Heart right ventricle (tissue), 16 donors: ENCODE measurements at regions not wholly inside any gene's neighbourhood (a gene's known extent, or its start where the extent isn't known, plus 50 kb on each side); places are given as distances from the start of the nearest gene placed in this dataset.
A peak's percentile ranks its signal among the peaks of the same experiment; 100 is the strongest.

ENCODE experiments used
- ATAC-seq, 8 donors: fragments of 200-7000 bp; cut with Tn5 transposase; one replicate each; pipeline ENCODE4 v1.9.1; 2020; ENCODE audit warnings: mild to moderate bottlenecking in 8 of 8, moderate library complexity in 8 of 8, moderate number of reproducible peaks in 1 of 8
- DNase-seq, 2 donors: peaks; one replicate each; pipeline ENCODE4 v3.0.0-alpha.2; 2020
- H3K27ac ChIP-seq, 10 donors: fragments of 200-600 bp; sonication (generic) in 2 of 10; one replicate each; pipeline versions ENCODE4 v1.5.0 to v1.8.0; 2020 to 2022; ENCODE audit warnings: mild to moderate bottlenecking in 3 of 10
- H3K27me3 ChIP-seq, 7 donors: fragments of 200-600 bp; one replicate each; pipeline ENCODE4 v1.8.0; 2021 to 2022; ENCODE audit warnings: mild to moderate bottlenecking in 2 of 7
- H3K36me3 ChIP-seq, 9 donors: fragments of 200-600 bp; sonication (generic) in 1 of 9; one replicate each; pipeline versions ENCODE4 v1.5.0 to v1.8.0; 2020 to 2022; ENCODE audit warnings: mild to moderate bottlenecking in 2 of 9
- H3K4me1 ChIP-seq, 9 donors: fragments of 200-600 bp; sonication (generic) in 1 of 9; one replicate each; pipeline versions ENCODE4 v1.5.0 to v1.8.0; 2020 to 2022; ENCODE audit warnings: mild to moderate bottlenecking in 4 of 9
- H3K4me3 ChIP-seq, 10 donors: fragments of 200-600 bp; sonication (generic) in 2 of 10; one replicate each; pipeline versions ENCODE4 v1.5.0 to v1.8.0; 2020 to 2022; ENCODE audit warnings: mild to moderate bottlenecking in 7 of 10, moderate library complexity in 2 of 10
- H3K9me3 ChIP-seq, 11 donors: fragments of 200-600 bp in 10 of 11; sonication (generic) in 2 of 11; one replicate each; pipeline versions ENCODE4 v1.5.0 to v1.8.0; 2013 to 2022; ENCODE audit warnings: mild to moderate bottlenecking in 2 of 11, control low read depth in 1 of 11, moderate library complexity in 1 of 11
- WGBS, 2 donors: extraction: QIAGEN DNeasy Blood & Tissue Kit; methylation state at CpG; one replicate each; pipeline ENCODE4 v1.1.7; 2013; ENCODE audit warnings: inconsistent platforms in 1 of 2; 5-methylcytosine and 5-hydroxymethylcytosine counted together
- intact Hi-C, 10 donors: fragments of 100-400 bp; cut with DNase I; formaldehyde crosslinking; loops; one replicate each; pipeline versions ENCODE4 v1.11.1 to v1.14.2; 2022
- TF ChIP-seq, protein P1 (sequence below), 9 donors: fragments of 200-600 bp; sonication (generic) in 2 of 9; IDR thresholded peaks; one replicate each; pipeline versions ENCODE4 v1.5.0 to v1.8.0; 2021 to 2022; ENCODE audit warnings: antibody characterized with exemption in 9 of 9, mild to moderate bottlenecking in 5 of 9, moderate library complexity in 1 of 9
- donor health status: Arrhythmogenic right ventricular cardiomyopathy.
- donor health status: ischemic (EF 13 %, LVEDD 7.1; RV severe dilation, severe dysfunction).
- donor health status: healthy with polysubstance abuse.
- donor health status: DM: no; HTN: yes; CAD: no.
- donor health status: DM: no; HTN: no; CAD: no.
- donor health status: ischemic (EF 25% LVEDD 6.9; RV normal size, moderate dysfunction).
- donor health status: ischemic (EF 25% LVEDD 5.7; RV mildly dilated, moderate dysfunction).
- donor health status: healthy.
- donor health status: DM: yes; HTN: yes; CAD: no.
- donor health status: Ischemic cardiomyopathy.
- donor health status: ischemic (EF 35%, LVEDD 5.7; RV mildly dilated, moderate dysfunction).
- donor health status: nonischemic (EF 11% LVEDD 7.7; RV severe dilation, severe dysfunction).
- donor health status: DM: yes; HTN: yes; CAD: no.
- donor health status: PGD.
- donor health status: ischemic (EF 29% LVEDD 5.4; RV normal size, mild dysfunction).
- donor health status: nonischemic (EF 23%, LVEDD 6.1; RV moderate dilation, normal function).

DNA sequence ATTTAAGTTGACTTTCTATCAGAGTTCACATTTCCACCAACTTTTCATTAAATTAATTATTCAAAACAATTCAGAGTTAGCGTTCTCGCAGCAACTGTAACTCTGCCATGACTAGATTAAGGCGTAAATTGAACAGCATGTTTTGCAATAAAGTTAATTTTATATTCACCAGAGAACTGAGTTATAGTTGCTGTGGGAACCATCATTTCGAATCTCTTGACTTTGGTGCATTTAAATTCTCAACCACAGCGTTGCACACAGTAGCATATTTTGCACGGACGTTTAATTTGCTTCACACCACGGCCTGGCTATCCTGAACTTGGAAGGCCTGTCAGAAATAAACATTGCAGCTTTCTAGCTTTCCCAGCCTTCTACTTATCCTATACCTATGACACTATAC lies 144.3 kb upstream of the WWC1 start:
- TF ChIP-seq, protein P1, sequence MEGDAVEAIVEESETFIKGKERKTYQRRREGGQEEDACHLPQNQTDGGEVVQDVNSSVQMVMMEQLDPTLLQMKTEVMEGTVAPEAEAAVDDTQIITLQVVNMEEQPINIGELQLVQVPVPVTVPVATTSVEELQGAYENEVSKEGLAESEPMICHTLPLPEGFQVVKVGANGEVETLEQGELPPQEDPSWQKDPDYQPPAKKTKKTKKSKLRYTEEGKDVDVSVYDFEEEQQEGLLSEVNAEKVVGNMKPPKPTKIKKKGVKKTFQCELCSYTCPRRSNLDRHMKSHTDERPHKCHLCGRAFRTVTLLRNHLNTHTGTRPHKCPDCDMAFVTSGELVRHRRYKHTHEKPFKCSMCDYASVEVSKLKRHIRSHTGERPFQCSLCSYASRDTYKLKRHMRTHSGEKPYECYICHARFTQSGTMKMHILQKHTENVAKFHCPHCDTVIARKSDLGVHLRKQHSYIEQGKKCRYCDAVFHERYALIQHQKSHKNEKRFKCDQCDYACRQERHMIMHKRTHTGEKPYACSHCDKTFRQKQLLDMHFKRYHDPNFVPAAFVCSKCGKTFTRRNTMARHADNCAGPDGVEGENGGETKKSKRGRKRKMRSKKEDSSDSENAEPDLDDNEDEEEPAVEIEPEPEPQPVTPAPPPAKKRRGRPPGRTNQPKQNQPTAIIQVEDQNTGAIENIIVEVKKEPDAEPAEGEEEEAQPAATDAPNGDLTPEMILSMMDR (IDR thresholded peaks at IDR 0.05): no peak
- intact Hi-C loops: no loop called here
- H3K9me3 ChIP-seq: no peaks in the 10 kb centered on the region
- no peak for DNase-seq
- H3K27me3 ChIP-seq: peaks cover 0 to 5% (median 0%) of the 10 kb centered on the region in 7 donors
- peak in 4 of 8 donors; percentile 5 to 54 (median 16) for ATAC-seq
- no peak overlapping the region for H3K4me3 ChIP-seq
- 72 to 75% methylated on average over 8 of the region's 8 CpGs for WGBS, 2 donors
- H3K36me3 ChIP-seq: no peaks in the 10 kb centered on the region
- peaks cover 0 to 32% (median 11%) of the 10 kb centered on the region in 9 donors for H3K4me1 ChIP-seq
- peak overlapping the region in 9 of 10 donors; percentile 3 to 78 (median 43) for H3K27ac ChIP-seq

DNA sequence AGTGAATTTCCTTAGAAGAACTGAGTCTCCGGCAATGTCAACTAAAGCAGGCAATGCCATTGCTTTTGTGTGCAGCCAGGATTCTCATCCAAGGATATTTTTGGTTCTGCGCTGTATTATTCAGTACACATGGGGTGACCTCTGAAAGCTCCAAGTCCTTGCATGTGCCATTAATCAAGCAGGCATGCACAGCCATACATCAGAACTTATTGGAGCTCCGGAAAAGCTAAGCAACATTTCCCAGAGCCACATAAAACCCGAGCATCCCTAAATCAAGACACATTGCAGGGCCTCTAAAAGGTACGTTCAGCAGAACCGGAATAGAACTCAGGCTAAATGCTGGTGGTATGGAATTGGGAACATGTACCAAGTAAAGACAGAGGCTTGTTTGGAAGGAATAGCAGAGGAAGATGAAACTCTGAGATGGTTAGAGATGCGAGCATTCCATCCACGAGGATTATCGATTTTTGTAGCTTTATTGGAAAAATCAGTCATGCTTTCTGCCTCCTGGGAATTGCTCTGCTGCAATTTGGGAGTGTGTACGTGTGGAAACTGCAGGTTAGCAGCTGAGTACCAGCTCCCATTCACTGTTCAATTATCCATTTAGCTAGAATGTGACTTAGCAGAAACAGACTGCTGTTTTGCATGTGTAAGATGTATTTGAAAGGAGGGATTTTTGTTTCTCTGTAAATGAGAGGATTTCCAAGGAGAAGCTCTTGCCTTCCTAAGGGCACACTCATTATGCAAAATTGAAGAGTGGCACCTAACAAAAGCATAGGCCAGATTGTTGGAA lies 143.7 kb upstream of the WWC1 start:
- Histone ChIP-seq H3K4me1 (peaks cover 0 to 31% (median 11%) of the 10 kb centered on the region in 9 donors), H3K36me3 (no peaks in the 10 kb centered on the region), H3K4me3 (no peak overlapping the region), H3K27me3 (peaks cover 0 to 5% (median 0%) of the 10 kb centered on the region in 7 donors), H3K9me3 (no peaks in the 10 kb centered on the region), H3K27ac (peak overlapping the region in 9 of 10 donors; percentile 3 to 78 (median 43))
- 58% methylated on average over 10 of the region's 10 CpGs for WGBS, 2 donors
- peak in 7 of 8 donors; percentile 33 to 81 (median 74) for ATAC-seq
- intact Hi-C loops: no loop called here
- no peak for DNase-seq
- TF ChIP-seq, protein P1 (IDR thresholded peaks at IDR 0.05): no peak

DNA sequence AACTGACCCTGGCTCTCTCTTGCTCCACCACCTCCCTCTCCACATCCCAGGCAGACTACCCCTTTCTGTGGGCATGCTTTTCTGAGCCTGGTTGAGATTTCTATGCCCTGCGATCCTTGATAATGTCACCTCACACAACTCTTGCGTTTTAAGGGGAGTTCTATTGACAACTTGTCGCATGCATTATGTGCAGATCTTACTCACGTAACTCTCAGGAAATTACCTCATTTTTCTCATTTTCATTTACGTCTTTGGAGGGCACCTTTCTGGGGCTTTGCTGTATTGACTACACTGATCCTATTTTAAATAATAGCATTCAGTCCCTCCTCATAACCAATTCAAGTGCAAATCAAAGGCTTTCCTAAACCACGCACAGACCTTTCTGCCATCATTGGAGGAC lies 140.4 kb upstream of the WWC1 start:
- Histone ChIP-seq H3K27ac (no peak overlapping the region), H3K4me1 (peaks cover 0 to 50% (median 21%) of the 10 kb centered on the region in 9 donors), H3K4me3 (no peak overlapping the region), H3K36me3 (no peaks in the 10 kb centered on the region), H3K9me3 (no peaks in the 10 kb centered on the region), H3K27me3 (peaks cover 0 to 5% (median 0%) of the 10 kb centered on the region in 7 donors)
- WGBS, 2 donors: 88 to 90% methylated on average over 6 of the region's 6 CpGs
- TF ChIP-seq, protein P1 (IDR thresholded peaks at IDR 0.05): no peak
- DNase-seq (no peak), ATAC-seq (no peak)
- intact Hi-C loops: loop anchor here in 1 of 10 donors (5.0 kb wide), 1 partner anchor 56 kb away; no protein-coding TSS in a partner anchor

DNA sequence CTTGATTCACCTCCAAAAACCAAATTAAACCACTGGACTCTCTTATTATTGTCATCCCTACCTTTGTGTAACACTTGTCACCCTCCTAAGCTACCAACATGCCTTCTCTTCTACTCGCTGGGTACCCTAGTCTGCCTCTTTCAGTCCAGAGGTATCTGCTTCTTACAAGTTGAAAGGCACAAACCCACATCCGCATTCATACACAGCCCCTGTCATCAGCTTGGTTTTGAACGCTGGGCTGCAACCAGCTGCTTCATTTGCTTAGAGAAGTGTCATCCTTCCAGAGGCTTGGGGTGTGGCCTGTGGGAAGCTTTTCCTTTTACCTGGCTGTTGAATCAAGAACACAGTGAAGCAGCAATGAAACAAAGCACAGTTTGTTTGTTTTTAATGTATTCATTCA lies 138.8 kb upstream of the WWC1 start:
- DNase-seq: no peak
- H3K27me3 ChIP-seq: peaks cover 0 to 5% (median 0%) of the 10 kb centered on the region in 7 donors
- H3K4me1 ChIP-seq: peaks cover 0 to 42% (median 20%) of the 10 kb centered on the region in 9 donors
- WGBS, 2 donors: 63 to 70% methylated on average over 3 of the region's 3 CpGs
- no peaks in the 10 kb centered on the region for H3K36me3 ChIP-seq
- intact Hi-C loops: loop anchor here in 1 of 10 donors (5.0 kb wide), 1 partner anchor 55 kb away; no protein-coding TSS in a partner anchor
- H3K27ac ChIP-seq: no peak overlapping the region
- no peak overlapping the region for H3K4me3 ChIP-seq
- TF ChIP-seq, protein P1 (IDR thresholded peaks at IDR 0.05): no peak
- ATAC-seq: no peak
- no peaks in the 10 kb centered on the region for H3K9me3 ChIP-seq
